ENCODE measurements at regions not wholly inside any gene's neighbourhood (a gene's known extent, or its start where the extent isn't known, plus 50 kb on each side); places are given as distances from the start of the nearest gene placed in this dataset.

- no peak for DNase-seq (ENCODE audit: low read depth, low spot score)
Measured at GRCh38 chr1:73659136-73659535, 538.8 kb downstream of the LRRIQ3 start.

- no peak for DNase-seq (ENCODE audit: low read depth, low spot score)
Measured at GRCh38 chr1:73654714-73655113, 543.3 kb downstream of the LRRIQ3 start.

- no peak for DNase-seq (ENCODE audit: low read depth, low spot score)
Measured at GRCh38 chr1:73644198-73644597, 553.8 kb downstream of the LRRIQ3 start.

GRCh38 chr1:73639494-73639893 lies 558.5 kb downstream of the LRRIQ3 start:
- DNase-seq (ENCODE audit: low read depth, low spot score): no peak

DNA sequence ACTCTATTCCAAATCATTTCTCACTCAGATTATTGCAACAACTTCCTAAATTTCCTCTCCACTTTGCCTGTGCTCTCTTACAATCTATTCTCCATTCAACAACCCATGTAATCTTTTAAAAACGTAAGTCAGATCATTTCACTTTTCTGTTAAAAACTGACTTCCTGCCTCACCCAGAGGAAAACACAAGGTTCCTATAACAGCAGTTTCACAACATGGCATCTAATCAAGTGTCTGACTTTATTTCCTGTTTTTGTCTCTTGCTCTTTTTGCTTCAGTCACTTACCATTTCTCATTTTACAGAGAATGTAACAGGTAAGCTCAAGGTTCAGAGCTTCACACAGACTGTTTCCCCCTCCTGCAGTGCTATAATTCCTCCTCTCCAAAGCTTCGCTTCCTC lies 560.7 kb downstream of the LRRIQ3 start:
- no peak for DNase-seq (ENCODE audit: low read depth, low spot score)

GRCh38 chr1:73635021-73635420 lies 563.0 kb downstream of the LRRIQ3 start:
- no peak for DNase-seq (ENCODE audit: low read depth, low spot score)

DNA sequence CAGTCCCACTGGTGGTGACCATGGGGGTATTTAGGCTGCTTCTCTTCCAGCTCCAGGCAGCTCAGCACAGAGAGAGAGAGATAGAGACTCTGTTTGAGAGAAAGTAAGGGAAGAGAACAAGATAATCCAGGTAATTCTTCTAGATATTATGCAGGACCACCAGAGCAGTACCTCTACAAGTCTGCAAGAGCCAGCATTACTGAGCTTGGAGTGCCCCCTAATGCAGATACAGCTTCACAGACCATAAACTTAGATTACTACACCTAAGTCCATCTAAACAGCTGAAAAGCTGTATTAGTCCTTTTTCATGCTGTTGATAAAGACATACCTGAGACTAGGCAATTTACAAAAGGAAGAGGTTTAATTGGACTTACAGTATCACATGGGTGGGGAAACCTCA lies 570.3 kb downstream of the LRRIQ3 start:
- DNase-seq (ENCODE audit: low read depth, low spot score): no peak

- DNase-seq (ENCODE audit: low read depth, low spot score): no peak
Measured at GRCh38 chr1:73626326-73626725, 571.6 kb downstream of the LRRIQ3 start.

- no peak for DNase-seq (ENCODE audit: low read depth, low spot score)
Measured at GRCh38 chr1:73623946-73624345, 574.0 kb downstream of the LRRIQ3 start.

DNA sequence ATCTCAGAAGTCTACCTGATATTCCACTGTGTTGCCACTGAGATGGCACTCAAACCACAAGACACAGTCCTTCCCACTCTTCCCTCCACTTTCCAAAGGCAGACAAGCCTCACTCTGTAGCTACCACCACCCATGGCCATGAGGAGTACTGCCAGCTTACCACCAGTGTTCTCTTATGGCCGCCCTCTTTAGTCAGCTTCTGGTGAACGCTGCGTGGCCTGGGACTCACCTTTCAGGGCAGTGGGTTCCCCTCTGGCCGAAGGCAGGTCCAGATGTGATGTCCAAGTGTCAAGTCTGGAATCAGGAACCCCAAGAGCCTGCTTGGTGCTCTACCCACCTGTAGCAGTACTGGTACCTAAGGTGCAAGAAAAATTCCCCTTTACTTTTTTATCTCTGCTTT lies 580.8 kb downstream of the LRRIQ3 start:
- no peak for DNase-seq (ENCODE audit: low read depth, low spot score)

GRCh38 chr1:73611681-73612080 lies 586.3 kb downstream of the LRRIQ3 start:
- DNase-seq (ENCODE audit: low read depth, low spot score): no peak

DNA sequence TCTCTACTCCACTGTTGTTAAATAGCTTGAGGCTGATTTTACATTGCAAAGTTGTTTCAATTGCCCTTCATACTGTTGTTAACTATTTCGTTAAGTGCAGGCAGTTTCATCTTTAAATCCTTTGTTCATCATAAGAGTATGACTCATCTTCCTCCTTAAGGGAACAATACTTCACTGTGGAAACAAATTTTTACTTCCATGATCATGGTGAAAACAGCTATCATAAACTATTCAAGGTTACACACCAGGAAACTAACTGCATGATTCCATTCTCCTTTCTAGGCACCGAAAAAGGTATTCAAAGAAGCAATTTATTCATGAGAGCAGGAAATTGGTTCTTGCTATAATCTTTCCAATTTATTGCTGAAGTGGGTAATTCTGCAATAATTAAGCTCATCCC lies 593.2 kb downstream of the LRRIQ3 start:
- peak; percentile 7 for DNase-seq (ENCODE audit: low read depth, low spot score)

DNA sequence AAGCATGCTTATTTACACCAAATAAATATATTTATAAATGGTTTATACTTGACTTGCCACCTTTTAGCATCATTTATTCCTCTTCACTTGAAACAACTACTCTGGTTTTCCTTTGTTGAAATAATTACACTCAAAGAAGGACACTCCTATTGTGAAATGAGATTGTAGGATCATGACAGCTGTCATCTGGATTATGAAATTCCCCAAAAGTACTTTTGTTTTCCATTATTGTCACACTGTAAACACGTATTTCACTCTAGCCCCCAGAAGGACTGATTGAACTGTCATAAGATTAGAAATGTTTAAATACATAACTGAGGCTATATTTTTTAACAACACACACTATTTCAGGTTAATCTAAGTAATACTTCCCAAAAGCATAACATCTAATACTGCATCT lies 593.8 kb downstream of the LRRIQ3 start:
- no peak for DNase-seq (ENCODE audit: low read depth, low spot score)

GRCh38 chr1:73593804-73594203 lies 604.2 kb downstream of the LRRIQ3 start:
- no peak for DNase-seq (ENCODE audit: low read depth, low spot score)

DNA sequence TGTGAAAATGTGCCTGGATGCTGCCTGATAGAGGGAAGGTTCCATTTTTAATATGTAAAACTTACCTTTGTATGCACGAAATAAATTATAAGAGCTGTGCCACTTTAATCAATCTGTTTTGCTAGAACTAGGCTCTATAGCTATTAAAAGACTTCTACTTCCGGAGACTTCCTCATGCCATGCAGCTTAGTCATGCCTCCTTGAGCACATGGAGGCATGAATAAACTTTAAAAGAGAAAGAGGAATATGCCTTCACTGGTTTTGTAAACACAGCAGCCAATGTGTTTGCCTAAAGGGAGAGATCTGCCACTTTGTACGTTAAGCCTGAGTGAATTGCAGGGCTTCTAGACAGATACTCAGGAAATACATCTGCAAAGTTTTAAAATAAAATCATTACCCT lies 604.6 kb downstream of the LRRIQ3 start:
- DNase-seq (ENCODE audit: low read depth, low spot score): peak; percentile 24

DNA sequence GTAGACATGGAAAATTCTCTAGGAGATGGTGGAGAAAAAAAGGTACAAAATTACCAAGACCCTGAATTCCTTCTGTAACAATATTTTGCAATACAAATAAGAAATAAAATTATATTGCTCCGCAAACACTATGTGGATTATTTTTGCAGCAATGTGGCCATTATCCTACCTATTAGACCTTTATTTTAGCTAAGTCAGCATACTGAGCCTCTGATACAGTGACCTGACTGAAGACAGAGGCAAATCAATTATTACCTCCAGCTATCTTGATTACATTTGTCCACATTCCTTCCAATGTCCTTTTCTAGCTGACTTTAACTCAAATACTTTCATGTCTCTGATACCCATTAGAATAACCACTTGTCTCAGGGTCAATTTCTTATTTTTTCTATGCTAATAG lies 610.9 kb downstream of the LRRIQ3 start:
- DNase-seq (ENCODE audit: low read depth, low spot score): no peak

- DNase-seq (ENCODE audit: low read depth, low spot score): no peak
Measured at GRCh38 chr1:73577206-73577605, 620.8 kb downstream of the LRRIQ3 start.

DNA sequence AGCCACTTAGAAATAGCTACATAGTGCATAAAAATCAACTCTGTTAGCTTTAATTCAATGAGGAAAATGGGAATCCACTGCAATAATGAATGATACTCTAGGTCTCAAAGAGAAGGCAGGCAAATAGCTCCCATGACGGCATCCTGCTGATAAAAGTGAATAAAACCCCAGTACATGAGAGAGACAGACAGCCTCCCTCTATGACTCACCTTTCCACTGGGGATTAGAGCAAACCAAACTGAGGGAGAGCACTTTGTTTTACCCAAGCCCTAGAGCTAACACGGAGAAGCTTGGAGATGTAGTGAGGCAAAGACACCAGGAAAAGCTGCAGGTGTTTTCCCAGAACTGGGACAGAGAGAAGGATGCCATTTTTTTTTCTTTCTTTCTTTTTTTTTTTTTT lies 621.9 kb downstream of the LRRIQ3 start:
- no peak for DNase-seq (ENCODE audit: low read depth, low spot score)

DNA sequence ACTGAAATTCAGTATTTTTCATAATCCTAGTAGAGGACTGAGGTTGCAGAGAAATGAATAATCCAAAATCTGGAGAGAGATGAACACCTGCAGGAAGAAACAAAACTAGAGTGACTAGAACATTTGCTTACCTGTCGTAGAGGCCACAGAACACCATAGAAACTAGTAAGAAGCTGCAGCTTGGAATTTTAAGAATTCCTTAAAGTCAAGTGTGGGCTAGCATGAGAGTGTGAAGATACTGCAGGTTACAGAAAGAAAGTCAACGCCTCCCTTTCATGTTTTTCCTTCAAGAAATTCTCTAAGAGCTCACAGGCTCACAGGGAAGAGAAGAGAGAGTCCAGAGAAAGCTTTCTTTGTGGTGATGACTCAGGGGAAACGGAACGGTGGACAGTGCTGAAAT lies 633.7 kb downstream of the LRRIQ3 start:
- DNase-seq (ENCODE audit: low read depth, low spot score): no peak

GRCh38 chr1:73556270-73556669 lies 641.7 kb downstream of the LRRIQ3 start:
- no peak for DNase-seq (ENCODE audit: low read depth, low spot score)

DNA sequence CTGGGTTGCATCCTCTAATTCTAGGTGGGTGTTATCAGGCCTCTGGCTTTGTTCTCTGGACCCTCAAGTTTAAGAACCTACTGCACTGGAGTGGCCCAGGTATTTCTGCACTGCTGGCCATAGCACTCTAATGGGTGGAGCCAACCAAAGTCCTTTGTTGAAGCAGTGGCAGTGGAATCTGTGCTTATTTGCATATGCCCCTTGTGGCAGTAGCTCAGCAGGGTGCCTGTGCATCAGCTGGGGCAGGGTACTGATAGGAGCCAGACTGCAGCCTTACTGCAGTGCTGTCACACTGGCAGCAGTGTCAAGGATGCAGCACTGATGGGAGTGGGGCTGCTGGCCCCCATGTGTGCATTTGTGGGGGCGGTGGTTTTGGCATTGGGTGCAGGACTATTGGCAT lies 660.6 kb downstream of the LRRIQ3 start:
- no peak for DNase-seq (ENCODE audit: low read depth, low spot score)

DNA sequence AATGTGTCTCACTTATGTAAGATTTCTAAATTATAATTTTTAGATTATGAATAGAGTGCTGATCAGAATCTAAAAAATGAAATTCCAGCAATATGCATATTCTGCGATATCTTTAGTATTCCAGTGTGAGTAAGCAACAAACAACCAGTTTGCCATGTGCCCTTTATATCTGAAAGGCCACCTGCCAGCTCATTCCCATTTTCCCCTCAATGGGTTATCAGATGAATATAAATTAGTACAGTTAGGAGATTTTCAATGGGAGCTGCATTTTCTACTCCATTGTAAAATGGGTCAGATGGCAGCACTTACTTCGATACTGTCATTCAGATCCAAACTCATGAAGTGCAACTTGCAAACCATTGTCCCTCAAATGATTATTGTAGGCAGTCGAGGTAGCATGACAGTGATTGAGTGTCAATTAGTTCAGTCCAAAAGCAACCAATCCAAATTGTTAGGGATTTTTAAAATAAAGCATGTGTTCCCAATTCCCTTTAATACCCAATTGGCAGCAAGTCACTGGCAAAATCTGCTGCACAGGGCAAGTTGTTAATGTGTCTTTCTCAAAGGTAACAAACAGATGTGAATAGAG lies 680.3 kb downstream of the LRRIQ3 start:
- no peak for DNase-seq (ENCODE audit: low read depth, low spot score)

GRCh38 chr1:73516451-73516850 lies 681.5 kb downstream of the LRRIQ3 start:
- no peak for DNase-seq (ENCODE audit: low read depth, low spot score)

GRCh38 chr1:73511038-73511437 lies 686.9 kb downstream of the LRRIQ3 start:
- DNase-seq (ENCODE audit: low read depth, low spot score): no peak

Measured in pulmonary artery endothelial cell (primary cell).